ENCODE measurements at regions not wholly inside any gene's neighbourhood (a gene's known extent, or its start where the extent isn't known, plus 50 kb on each side); places are given as distances from the start of the nearest gene placed in this dataset.

DNA sequence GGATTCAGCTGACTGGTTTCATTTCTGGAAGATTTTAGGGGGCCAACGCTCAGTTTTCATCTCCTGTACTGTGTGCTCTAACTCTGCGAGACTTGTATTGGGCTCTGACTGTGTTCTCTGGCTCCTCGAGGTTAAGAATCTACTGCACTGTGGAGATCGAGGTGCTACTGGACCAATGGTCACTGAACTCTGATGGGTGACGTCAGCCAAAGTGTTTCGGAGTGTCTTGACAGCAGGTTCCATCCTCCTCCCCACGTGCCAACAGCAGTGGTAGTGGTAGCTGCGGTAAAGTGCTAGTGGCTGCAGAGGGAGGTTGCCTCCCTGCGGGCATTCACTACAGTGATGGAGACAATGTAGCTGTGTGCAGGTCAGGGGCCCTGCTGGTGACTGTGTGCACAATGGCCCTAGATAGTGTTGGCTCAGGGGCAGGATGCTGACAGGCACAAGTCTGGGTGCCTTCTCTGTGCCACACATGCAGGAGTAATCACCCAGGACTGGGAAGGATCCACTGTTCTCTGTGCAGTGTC is 705.7 kb upstream of the DDX18 start:
- TF ChIP-seq, protein P1, sequence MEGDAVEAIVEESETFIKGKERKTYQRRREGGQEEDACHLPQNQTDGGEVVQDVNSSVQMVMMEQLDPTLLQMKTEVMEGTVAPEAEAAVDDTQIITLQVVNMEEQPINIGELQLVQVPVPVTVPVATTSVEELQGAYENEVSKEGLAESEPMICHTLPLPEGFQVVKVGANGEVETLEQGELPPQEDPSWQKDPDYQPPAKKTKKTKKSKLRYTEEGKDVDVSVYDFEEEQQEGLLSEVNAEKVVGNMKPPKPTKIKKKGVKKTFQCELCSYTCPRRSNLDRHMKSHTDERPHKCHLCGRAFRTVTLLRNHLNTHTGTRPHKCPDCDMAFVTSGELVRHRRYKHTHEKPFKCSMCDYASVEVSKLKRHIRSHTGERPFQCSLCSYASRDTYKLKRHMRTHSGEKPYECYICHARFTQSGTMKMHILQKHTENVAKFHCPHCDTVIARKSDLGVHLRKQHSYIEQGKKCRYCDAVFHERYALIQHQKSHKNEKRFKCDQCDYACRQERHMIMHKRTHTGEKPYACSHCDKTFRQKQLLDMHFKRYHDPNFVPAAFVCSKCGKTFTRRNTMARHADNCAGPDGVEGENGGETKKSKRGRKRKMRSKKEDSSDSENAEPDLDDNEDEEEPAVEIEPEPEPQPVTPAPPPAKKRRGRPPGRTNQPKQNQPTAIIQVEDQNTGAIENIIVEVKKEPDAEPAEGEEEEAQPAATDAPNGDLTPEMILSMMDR (conservative IDR thresholded peaks at IDR 0.05 in 1 of 2, IDR thresholded peaks at IDR 0.05 in 1 of 2; ENCODE audit: low read depth in 1 of 2, low read length in 2 of 2), result no peak
- TF ChIP-seq EZH2 (IDR thresholded peaks at IDR 0.05; ENCODE audit: low read length, missing control alignments), result no peak

Measured in fibroblast of lung (primary cell).